CD4-positive, alpha-beta T cell treated with Interleukin-21 for 1 hour (primary cell): ENCODE measurements at regions not wholly inside any gene's neighbourhood (a gene's known extent, or its start where the extent isn't known, plus 50 kb on each side); places are given as distances from the start of the nearest gene placed in this dataset.
A peak's percentile ranks its signal among the peaks of the same experiment; 100 is the strongest.

Experiments used
- DNase-seq: peaks from one replicate; pipeline ENCODE4 v3.0.0-alpha.2; 2020

DNA sequence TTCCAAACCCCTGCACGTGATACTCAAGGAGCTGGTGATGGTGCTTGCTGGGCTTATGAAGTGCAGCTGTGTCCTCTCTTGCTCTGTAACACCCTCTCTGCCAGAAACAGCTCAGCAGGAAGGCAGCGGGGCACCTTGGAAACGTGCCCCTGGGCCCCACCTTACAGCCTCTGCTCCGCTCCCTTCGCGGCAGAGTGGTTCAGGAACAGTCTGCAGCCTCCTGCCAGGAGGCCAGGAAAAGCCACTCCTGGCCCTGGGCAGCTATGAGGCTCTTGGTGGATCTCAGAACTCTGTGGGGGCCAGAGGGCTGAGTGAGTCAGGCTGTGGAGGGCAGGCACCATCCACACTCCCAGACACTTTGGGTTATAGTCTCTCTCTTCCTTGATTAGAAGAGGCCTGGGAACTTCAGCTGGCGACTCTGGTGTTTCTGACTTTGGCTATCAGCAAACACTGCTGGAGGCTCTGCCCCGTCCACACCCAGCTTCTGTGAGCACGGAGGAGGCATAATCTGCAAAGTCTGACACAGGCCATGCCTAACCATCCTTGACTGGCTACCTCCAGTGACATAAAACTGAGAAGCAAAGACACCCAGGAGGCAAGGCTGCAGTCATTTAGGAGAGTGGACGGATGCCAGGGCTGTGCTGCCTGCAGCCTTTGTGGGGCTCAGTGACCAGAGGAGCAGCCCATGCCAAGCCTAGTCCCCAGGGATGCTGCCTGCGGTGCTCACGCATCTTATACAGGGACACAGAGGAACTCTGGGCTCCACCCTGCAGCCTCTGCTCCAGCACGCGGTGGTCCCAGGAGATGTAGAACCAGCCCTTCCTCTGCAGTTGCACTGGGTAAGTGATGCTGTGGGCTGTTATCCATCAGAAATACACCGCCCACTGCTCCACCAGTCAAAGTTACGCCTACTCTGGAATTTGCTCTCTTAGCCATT lies 65.3 kb downstream of the METRNL start:
- DNase-seq = no peak

DNA sequence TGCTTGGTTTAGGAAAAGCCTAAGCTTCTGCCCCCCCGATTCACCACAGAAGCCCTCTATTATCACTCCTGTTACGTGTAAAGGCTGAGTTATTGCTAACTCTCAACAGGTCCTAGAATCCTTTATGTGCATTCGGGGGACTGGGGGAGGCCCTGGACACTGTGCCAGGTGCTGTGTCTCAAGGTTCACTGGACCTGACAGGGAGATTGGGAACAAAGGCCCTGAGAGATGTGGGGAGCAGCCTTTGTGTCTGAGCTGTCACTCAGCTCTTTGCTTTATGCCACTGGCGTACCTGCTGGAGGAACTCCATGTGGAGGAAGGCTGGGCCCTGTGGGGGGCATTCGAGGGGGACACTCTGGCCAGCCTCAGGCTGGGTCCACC lies 65.9 kb downstream of the METRNL start:
- no peak for DNase-seq

DNA sequence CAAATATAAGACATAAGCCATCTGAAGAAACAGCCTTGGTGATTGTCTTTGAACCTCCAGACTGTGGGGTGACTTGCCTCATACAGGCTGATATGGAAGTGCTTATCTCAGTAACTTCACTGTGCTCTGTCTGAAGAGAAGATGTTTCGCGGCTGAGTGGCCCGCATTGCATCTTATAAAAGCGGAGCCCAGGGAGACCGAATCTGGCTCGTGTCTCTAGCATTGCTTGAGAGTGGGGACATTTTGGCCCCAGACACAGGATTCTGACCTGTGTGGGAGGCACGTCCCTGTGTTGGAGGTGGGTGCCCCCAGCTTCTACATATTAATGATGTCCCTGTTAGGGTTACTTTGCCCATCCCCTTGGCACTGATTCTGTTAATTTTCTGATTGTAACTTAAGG lies 66.4 kb downstream of the METRNL start:
- DNase-seq = no peak

DNA sequence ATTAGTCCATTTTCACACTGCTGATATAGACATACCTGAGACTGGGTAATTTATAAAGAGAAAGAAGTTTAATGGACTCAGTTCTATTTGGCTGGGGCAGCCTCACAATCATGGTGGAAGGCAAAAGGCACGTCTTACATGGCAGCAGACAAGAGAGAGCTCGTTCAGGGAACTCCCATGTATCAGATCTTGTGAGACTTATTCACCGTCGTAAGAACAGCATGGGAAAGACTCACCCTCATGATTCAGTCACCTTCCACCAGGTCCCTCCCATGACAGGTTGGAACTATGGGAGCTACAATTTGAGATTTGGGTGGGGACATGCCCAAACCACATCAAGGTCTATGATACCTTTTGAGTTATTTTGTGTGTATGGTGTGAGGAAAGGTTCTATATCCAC lies 66.9 kb downstream of the METRNL start:
- DNase-seq = no peak

DNA sequence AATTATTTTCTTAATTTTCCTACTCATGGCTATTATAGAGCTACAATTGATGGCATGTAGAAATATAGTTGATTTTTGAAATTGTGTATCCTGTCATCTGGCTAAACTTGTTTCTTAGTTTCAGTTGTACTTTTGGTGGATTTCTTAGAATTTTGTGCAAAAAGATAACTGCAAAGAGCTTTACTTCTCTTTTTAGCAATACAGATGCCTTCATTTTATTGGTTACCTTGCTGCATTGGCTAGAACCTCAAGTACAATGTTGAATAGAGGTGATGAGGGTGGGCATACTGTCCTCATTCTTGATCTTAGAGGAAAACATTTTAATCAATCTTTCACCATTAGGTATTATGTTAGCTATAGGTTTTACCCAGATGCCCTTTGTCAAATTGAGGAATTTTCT lies 67.9 kb downstream of the METRNL start:
- DNase-seq = no peak

DNA sequence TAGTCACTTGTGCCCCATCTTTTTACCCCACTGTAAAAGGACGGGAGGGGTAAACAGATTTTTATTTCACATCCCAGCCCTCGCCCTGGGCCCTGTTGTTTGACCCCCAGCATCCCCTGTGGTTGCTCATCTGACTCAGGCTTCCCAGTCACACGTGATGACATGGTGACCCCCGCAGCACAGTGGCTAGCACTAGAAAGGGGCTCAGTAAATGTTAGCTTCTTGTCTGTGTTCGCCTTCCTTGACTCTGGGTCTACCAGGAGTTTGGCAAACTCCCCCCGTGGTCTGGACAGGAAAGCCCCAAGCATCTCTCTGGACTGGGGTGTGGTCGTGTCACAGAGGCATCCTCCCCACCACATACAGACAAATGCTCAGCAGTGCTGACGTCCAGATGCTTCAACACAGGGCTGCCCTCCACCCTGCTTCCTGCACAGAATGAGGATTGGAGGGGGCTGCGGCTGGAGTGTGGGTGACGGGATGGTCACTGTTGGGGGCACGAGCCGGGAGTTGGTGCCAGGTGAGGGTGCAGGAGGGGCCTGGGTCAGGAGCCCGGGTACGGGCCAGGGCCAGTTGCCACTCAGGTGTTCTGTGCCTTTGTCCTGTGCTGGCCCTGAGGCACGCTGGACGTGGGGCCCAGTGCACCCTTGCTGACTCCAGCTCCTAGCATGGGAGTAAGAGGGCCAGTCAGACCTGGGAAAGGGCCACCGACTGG lies 69.1 kb downstream of the METRNL start:
- DNase-seq = no peak

DNA sequence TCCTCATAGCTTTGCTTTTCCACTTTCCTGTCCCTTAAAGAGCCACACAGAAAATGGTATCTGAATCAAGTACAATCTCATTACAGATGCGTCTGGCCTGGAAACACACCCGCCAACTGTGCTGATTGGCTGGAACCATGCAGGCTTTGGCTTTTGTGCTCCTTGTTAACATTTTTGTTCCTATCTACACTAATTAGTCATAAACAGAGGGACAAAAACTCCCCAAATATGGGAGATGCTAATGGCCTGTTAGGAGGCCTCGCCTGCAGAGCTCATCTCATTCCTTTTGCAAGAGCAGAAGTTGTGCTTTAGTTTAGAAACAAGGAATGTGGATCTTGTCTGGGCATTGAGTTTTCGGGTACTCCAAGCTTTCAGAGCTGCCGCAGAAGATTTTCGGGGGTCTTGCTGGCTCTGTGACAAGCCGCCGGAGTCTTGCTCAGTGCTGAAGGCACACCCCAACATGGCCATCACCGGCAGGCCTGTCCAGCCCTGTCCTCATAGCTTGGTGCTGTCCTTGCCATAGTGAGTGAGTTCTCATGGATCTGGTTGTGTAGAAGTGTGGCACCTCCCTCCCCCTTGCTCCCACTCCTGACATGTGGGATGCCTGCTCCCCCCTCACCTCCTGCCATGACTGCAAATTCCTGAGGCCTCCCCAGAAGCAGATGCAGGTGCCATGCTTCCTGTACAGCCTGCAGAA lies 69.8 kb downstream of the METRNL start:
- no peak for DNase-seq

DNA sequence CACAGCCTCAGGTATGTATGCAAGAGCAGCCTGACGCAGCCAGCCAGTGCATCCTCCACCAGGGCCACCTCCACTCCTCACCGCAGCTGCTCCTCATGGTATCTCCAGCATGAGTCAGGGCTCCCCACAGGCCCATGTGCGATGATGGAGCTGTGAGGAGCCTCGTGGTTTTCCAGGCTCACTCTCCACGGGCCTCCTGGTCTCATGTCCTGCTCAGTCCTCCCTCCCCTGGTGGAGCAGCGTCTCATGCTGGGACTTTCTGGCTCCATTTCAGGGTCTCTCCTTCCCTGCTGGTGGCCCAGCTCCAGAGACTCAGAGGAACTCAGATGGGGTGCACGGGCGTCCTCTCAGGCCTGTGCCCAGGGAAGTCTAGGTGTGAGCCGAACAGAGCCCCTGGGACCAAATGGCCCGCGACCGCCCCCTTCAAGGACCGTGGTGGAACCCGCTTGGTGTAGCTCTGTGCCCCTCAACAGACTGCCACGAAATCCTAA lies 70.4 kb downstream of the METRNL start:
- no peak for DNase-seq

DNA sequence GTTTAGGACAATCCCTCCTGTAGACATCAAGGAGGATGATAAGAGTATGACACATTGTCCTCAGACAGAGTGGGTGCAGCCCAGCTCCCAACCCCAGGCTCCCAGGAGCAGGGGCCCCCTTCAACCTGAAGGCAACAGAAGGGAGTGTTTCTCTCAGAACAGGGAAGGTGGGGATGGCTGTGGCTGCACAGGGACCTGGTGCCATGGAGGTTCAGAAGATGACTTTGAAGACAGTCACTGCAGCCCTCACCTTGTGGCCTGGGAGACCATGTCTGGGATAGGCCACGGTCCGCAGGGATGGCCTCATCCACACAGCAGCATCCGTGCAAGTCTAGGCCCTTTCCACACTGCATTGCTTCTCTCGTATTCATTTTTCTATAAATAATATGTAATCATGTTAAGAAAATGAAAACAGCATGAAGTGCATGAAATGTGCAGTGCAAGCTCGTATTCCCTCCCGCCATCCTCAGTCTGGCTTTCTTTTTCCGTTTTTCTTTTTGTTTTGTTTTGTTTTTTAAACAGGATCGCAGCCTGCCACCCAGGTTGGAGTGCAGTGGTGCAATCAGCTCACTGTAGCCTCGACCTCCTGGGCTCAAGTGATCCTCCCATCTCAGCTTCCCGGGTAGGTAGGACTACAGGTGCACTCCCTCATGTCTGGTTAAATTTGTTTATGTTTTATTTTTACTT lies 71.1 kb downstream of the METRNL start:
- DNase-seq = no peak

DNA sequence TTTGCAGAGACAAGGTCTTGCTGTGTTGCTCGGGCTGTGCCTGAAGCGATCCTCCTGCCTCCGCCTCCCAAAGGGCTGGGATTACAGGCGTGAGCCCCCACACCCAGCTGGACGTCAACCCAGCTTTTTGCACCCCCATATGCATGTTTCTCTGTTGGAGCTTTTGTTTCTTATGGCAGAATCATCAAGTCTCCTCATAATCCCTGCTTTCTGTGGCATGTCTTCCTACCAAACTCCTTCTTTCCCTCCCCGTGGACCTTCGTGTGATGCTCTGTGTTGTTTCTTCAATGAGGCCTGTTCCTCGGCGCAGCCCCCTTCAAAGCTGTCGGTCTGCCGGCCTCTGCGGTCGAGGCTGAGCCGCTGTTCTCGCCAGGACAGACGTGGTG lies 71.6 kb downstream of the METRNL start:
- no peak for DNase-seq

DNA sequence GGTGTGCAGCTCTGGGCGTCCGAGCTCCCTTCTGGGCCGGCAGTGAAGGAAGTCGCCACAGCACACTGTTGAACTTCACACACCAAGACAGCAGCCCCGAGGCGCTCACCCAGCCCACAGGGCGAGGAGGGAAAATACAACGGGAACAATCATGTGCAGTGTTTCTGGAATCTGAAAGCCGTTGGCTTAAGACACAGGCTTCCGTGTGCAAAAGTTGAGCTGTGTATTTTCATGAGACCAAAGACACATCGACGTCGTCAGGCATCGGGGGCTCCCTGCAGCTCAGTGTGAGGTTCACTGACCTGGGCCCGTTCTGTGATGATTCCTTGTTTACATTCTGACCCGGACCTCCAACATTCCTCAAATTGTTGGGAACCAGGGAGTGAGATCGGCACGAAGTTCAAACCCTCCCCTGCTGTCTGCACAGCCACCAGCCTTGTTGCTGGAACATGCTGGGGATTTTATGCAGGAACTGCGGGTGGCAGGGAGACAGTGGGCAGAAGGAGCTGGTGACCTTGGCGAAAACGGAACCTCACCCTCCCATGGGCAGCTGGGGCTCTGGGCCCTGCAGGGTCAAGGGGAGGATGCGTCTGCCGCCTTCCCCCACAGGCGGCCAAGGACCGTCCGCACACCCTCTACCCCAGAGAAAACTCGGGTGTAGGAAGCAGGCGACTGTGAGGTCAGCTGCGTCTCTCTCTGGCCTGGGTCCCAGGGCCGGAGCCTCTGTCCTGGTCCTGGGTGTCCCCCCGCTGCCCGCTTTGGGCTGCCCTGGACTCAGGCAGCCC lies 72.2 kb downstream of the METRNL start:
- DNase-seq = no peak

DNA sequence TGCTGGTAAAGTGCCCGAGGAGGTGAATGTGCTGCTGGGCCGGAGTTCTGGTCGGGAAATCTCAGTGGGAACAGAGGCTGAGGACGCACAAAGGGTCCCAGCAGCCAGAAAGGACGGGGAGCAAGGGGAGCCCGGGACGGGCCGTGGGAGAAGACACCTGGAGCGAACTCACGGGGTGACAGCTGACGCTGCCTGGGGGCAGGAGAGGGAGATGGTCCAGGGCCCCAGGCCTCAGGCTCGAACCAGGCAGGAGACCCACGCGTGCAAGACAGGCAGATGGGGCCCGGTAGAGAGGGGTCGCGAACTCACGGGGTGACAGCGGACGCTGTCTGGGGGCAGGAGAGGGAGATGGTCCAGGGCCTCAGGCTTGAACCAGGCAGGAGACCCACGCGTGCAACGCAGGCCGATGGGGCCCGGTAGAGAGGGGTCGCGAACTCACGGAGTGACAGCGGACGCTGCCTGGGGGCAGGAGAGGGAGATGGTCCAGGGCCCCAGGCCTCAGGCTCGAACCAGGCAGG lies 72.9 kb downstream of the METRNL start:
- no peak for DNase-seq

DNA sequence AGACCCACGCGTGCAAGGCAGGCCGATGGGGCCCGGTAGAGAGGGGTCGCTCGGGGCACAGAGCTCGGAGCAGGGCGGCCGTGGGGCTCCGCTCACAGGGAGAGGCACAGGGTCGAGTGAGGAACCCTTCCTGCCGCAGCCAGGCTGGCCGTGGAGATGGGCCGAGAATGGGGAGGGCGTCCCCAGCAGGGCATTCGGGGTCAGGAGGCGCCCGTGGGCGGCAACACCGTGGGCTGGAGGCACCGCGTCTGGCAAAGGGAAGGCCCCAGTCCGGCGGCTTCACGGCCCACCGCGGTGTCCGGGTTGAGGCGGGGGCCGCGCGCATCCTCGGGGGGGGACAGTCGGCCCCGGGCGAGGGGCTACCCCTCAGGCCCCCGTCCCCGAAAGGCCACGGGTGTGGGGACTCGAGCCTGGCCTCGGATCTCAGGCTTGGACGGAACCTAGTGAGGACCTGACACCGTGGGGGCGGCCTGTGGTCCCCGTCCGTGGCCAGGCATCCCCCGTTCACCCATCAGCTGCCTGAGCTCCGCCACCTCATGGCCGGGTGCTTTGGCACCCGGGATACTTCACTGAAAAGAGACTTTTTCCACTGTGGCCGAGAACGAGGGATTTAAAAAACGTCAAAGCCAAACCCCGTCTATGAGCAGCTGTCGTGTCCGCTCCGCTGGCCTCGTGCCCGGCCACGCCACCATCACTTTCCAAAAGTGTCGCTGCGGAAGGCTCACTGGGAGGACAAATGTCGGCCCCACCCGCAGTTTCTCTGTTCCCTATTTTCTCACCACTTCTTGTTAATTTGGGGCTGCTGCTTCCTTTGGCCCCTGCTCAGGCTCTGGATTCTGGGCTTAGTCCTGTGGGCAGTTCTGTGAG lies 73.6 kb downstream of the METRNL start:
- peak; percentile 28 for DNase-seq

DNA sequence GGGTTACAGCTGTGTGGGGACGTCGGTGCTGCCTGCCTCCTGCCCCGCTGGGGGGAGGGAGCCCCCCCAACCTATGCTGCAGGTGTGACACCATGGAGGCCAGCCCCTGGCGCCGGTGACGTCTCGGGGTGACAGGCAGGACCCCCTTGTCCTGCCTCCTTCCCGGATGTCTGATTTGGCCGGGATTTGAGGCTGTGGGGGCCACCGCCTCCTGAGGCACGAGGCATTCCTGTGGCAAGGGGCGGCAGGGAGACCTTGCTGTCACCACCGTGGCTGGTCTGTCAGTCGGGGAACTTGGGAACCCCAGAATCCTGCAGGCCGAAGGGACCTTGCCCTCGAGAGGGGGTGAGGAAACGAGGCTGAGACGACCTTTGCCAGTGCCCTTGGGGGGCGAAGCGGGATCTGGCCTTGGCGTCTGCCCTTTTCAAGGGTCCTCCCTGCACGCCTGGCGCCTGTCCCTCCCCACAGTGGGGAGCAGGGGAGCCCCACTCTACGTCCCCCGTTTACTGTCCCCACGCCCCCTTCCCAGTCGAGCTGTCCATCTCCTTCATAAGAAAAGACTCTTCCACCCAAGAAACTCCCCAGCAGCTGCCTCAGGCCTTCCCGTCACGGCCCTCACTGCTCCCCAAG lies 74.4 kb downstream of the METRNL start:
- DNase-seq = no peak

DNA sequence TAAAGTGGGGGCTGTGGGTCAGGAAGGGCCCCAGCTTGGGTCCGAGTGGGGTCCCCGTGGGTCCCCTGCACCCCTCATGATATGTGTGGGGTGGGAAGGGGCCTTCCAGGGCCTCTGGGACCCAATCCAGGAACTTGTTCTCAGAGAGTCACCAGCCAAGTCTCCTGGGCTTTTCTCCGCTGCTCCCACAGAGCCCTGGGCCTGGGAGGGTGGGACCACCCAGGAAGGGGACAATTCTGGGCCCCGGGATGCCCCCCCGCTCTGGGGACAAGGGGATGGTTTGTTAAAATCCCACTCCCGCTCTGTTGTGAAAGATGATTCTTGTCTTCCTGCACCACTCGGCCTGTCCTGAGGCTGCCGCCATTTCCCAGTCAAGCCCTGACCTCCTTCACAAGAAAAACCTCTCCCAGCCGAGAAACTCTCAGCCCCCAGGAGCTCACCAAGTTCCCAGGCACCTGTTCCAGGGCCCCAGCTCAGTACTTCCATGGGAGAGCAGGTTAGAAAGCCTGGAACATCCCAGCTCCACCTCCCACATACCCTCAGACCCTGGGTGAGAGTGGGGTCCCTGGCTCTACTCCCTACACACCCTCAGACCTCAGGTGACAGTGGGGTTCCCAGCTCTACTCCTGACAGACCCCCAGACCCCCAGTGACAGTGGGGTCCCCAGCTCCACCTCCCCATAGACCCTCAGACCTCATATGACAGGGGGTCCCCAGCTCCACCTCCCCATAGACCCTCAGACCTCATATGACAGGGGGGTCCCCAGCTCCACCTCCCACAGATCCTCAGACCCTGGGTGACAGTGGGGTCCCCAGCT lies 75.1 kb downstream of the METRNL start:
- no peak for DNase-seq

DNA sequence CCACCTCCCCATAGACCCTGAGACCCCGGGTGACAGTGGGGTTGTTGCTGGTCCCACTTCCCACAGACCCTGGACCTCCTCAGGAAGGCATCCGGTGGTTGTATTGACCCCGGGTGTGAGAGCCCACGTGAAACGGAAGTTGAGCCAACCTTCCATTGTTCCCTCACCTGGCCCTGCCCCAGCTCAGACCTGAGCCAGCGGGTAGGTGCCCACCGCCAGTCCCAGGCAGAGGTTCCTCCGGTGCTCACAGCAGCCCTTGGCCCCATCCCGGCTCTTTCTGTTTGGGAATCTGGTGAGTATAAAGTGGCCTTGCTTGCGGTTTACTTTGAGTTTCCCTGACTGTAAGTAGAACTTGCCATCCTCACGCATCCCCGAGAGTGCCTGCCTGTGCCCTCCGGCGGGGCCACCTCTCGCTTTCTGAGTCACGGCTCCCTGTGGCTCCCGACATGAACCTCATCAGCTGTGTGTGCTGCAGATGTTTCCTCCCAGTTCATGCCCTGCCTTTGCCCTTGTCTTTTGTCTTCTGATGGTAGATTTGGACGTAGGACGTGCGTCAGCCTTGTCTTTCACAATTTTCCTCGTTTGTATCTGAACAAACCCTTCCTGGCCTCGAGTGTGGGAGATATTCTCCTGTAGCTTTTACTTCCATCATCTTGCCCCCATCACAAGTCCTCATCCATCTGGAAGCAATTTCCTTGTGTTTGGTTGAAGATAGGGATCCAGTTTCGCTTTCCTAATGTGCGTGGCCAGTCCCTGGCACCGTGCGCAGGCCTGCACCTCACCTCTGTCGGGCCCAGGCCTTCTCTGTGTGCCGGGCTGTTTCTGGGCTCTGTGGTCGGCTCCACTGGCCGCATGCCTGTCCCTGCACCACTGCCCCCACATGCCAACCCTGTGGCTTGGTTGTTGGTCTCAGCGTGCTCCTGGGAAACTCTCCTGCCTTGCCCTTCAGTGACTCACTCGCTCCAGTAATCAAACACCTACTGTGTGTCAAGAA lies 76.0 kb downstream of the METRNL start:
- peak; percentile 25 for DNase-seq

DNA sequence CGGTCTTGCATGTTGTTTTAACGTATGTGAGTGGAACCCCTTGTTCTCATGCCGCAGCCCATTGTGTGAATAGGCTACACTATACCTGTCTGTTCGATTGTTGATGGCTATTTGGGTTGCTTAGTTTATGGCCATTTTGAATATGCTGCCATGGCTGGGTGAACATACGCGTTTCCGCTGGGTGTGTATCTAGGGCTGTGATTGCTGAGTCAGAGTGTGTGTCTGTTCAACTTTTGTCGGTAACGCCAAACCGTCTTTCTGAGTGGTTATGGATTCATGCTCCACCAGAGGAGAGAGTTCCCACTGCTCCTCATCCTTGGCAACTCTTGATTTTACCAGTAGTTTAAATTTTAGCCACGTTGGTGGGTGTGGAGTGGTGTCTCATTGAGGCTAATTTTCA lies 77.0 kb downstream of the METRNL start:
- DNase-seq = no peak
